ENCODE measurements at regions not wholly inside any gene's neighbourhood (a gene's known extent, or its start where the extent isn't known, plus 50 kb on each side); places are given as distances from the start of the nearest gene placed in this dataset.

GRCh38 chr13:37446503-37446902, 152.1 kb downstream of the POSTN start:
- TF ChIP-seq CTCF (conservative IDR thresholded peaks at IDR 0.05 in 1 of 2, IDR thresholded peaks at IDR 0.05 in 1 of 2; ENCODE audit: low read depth in 1 of 2, low read length in 2 of 2) = no peak
- no peak for TF ChIP-seq EZH2 (IDR thresholded peaks at IDR 0.05; ENCODE audit: low read length, missing control alignments)

All from fibroblast of lung (primary cell).